HepG2 (cell line): ENCODE measurements at regions not wholly inside any gene's neighbourhood (a gene's known extent, or its start where the extent isn't known, plus 50 kb on each side); places are given as distances from the start of the nearest gene placed in this dataset.

Experiments used
- ATAC-seq: fragments of 200-7000 bp; cut with Tn5 transposase; 3 replicates; pipeline ENCODE4 v1.9.1; 2020; ENCODE audit warnings: mild to moderate bottlenecking, moderate library complexity
- BruUV-seq: library from RNA; stranded (reverse); fragments of 400-500 nt; replicated peaks from 2 replicates; lab custom pipeline; 2021; lab: Mats Ljungman, UMichigan
- CTCF ChIA-PET: fragments of 300-600 bp; formaldehyde crosslinking; extraction: SDS; loops from one replicate; lab custom pipeline; 2021; ENCODE audit warnings: low total read pairs, inconsistent platforms, low intra/inter-chr PET ratio; lab: Yijun Ruan, JAX
- POLR2A ChIA-PET: fragments of 350-600 bp; sonication (Branson Sonifier 250); formaldehyde crosslinking; loops from one replicate; lab custom pipeline; 2020; ENCODE audit warnings: antibody characterized with exemption, inconsistent platforms; lab: Yijun Ruan, JAX
- DNase-seq: peaks from one replicate; pipeline ENCODE4 v3.0.0-alpha.2; 2015; ENCODE audit warnings: low spot score
- FAIRE-seq: peaks from 3 replicates; lab custom pipeline; 2011; peaks lifted over from hg19 to GRCh38; lab: Jason Lieb, UNC
- H2AFZ ChIP-seq: one replicate; pipeline ENCODE4 v1.6.1; 2011; ENCODE audit warnings: low read length, inconsistent platforms
- H3K27ac ChIP-seq: fragments of 300-600 bp; 3 replicates; pipeline ENCODE4 v1.8.0; 2011; ENCODE audit warnings: mixed run types, mild to moderate bottlenecking, mixed read lengths, low read length, inconsistent platforms; ENCODE audit not compliant: insufficient read depth; ENCODE audit errors: extremely low read length
- H3K27me3 ChIP-seq, 2 experiments: fragments of 200-600 bp in 1 of 2; 2 replicates in 1 of 2; 3 replicates in 1 of 2; pipeline versions ENCODE4 v1.6.0 to v1.8.0; 2011; ENCODE audit warnings: low read length in 2 of 2, mild to moderate bottlenecking in 2 of 2, moderate library complexity in 2 of 2, inconsistent platforms in 1 of 2; ENCODE audit not compliant: insufficient read depth in 2 of 2, control insufficient read depth in 1 of 2
- H3K36me3 ChIP-seq, 2 experiments: fragments of 200-600 bp in 1 of 2; replicated peaks in 1 of 2; 2 replicates in 1 of 2; 3 replicates in 1 of 2; pipeline versions ENCODE4 v1.5.1 to v1.8.0; 2011; ENCODE audit warnings: low read length in 2 of 2, inconsistent platforms in 1 of 2; ENCODE audit not compliant: insufficient read depth in 2 of 2, control insufficient read depth in 1 of 2
- H3K4me1 ChIP-seq: 2 replicates; pipeline ENCODE4 v1.5.1; 2012; ENCODE audit warnings: low read length, inconsistent platforms; ENCODE audit not compliant: insufficient read depth
- H3K4me2 ChIP-seq: 2 replicates; pipeline ENCODE4 v1.6.0; 2011; ENCODE audit warnings: low read depth, low read length, inconsistent platforms
- H3K4me3 ChIP-seq, 3 experiments: fragments of 200-600 bp in 1 of 3; sonication (generic), shearing (Covaris generic) in 1 of 3; replicated peaks in 1 of 3; 2 replicates each; pipeline ENCODE4 v1.5.1; 2011 to 2016; ENCODE audit warnings: low read length in 3 of 3, inconsistent platforms in 2 of 3, low read depth in 2 of 3, mild to moderate bottlenecking in 2 of 3, control low read depth in 1 of 3, mixed read lengths in 1 of 3; ENCODE audit not compliant: insufficient read depth in 1 of 3
- H3K79me2 ChIP-seq: one replicate; pipeline ENCODE4 v1.6.1; 2011; ENCODE audit warnings: low read length, inconsistent platforms; ENCODE audit not compliant: insufficient read depth
- H3K9ac ChIP-seq: 2 replicates; pipeline ENCODE4 v1.6.0; 2011; ENCODE audit warnings: mild to moderate bottlenecking, low read depth, low read length, inconsistent platforms; ENCODE audit not compliant: insufficient read depth
- H3K9me3 ChIP-seq: 2 replicates; pipeline ENCODE4 v1.5.1; 2012; ENCODE audit warnings: mild to moderate bottlenecking, low read length
- H4K20me1 ChIP-seq: 2 replicates; pipeline ENCODE4 v1.6.0; 2011; ENCODE audit warnings: inconsistent platforms, mild to moderate bottlenecking, low read length, moderate library complexity; ENCODE audit not compliant: insufficient read depth
- ATM ChIP-seq: fragments of 450-650 bp; IDR thresholded peaks from 2 replicates; pipeline ENCODE4 v1.7.1; 2017; ENCODE audit warnings: mild to moderate bottlenecking, borderline replicate concordance
- DNMT1 ChIP-seq: sonication (generic); formaldehyde crosslinking; IDR thresholded peaks from 2 replicates; pipeline ENCODE4 v1.5.1; 2020; ENCODE audit warnings: mild to moderate bottlenecking, missing genetic modification reagents
- HOXA9 ChIP-seq: sonication (generic); formaldehyde crosslinking; IDR thresholded peaks from 2 replicates; pipeline ENCODE4 v1.8.1; 2022; ENCODE audit warnings: missing genetic modification reagents, mild to moderate bottlenecking, moderate library complexity, borderline replicate concordance
- KMT2A ChIP-seq: sonication (generic); formaldehyde crosslinking; IDR thresholded peaks from 2 replicates; pipeline ENCODE4 v1.4.0; 2020; ENCODE audit warnings: missing genetic modification reagents
- MIXL1 ChIP-seq: IDR thresholded peaks from 2 replicates; pipeline ENCODE4 v1.6.1; 2016
- PTBP1 ChIP-seq: fragments of 200-400 bp; formaldehyde crosslinking; IDR thresholded peaks from 2 replicates; pipeline ENCODE4 v1.6.1; 2018; ENCODE audit warnings: low read length, low read depth; ENCODE audit not compliant: poor library complexity, severe bottlenecking
- RAD21 ChIP-seq: fragments of 450-650 bp; formaldehyde crosslinking; IDR thresholded peaks from 2 replicates; pipeline ENCODE4 v1.5.0; 2020; ENCODE audit warnings: mild to moderate bottlenecking
- SOX6 ChIP-seq, 2 experiments: fragments of 450-650 bp in 1 of 2; sonication (generic) in 1 of 2; formaldehyde crosslinking in 1 of 2; IDR thresholded peaks; 2 replicates each; pipeline versions ENCODE4 v1.4.0 to v1.6.1; 2017 to 2020; ENCODE audit warnings: antibody characterized with exemption in 1 of 2, mild to moderate bottlenecking in 1 of 2, missing genetic modification reagents in 1 of 2
- XBP1 ChIP-seq: sonication (generic); formaldehyde crosslinking; IDR thresholded peaks from 2 replicates; pipeline ENCODE4 v1.5.0; 2020; ENCODE audit warnings: missing genetic modification reagents
- WGBS: methylation state at CpG from one replicate; pipeline ENCODE4 v1.1.6; 2017; ENCODE audit warnings: low lambda C conversion rate; 5-methylcytosine and 5-hydroxymethylcytosine counted together
- in situ Hi-C: cut with HindIII; loops from 2 replicates; pipeline ENCODE4 v1.10.0; 2017; ENCODE audit warnings: low pct_unique_long_range_greater_than_20kb; ENCODE audit not compliant: extremely low pct_ligation_motif_present
- intact Hi-C: fragments of 100-400 bp; cut with micrococcal nuclease; formaldehyde crosslinking; loops from one replicate; pipeline ENCODE4 v1.10.0; 2022; ENCODE audit not compliant: unreplicated experiment
- TF ChIP-seq, protein P1 (sequence below): sonication (generic); formaldehyde crosslinking; IDR thresholded peaks from 2 replicates; pipeline ENCODE4 v1.5.0; 2020; ENCODE audit warnings: missing genetic modification reagents
- TF ChIP-seq, protein P2 (sequence below): sonication (generic); formaldehyde crosslinking; IDR thresholded peaks from 2 replicates; pipeline ENCODE4 v1.9.0; 2021; ENCODE audit warnings: missing genetic modification reagents, borderline replicate concordance
- TF ChIP-seq, protein P3 (sequence below): fragments of 450-650 bp; IDR thresholded peaks from 2 replicates; pipeline ENCODE4 v1.6.1; 2017; ENCODE audit warnings: mild to moderate bottlenecking

DNA sequence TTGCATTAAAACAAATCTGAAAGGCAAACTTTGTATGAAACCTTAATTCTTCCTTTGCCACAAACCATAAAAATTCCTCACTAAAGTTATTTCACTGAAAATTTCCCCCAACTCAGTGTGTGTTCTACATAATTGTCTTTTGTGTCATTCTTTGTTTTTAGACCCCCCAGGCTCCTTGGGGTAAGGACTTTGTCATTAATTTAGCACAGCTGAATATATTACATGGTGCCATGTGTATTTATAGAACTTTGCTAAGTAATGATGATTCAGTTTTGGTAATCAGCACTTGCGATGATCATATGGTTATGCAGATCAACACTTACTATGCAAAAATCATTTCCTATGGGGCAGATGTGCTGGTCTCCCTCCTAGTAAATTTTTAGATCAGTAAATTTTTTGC lies 712.1 kb upstream of the MEF2C start:
- H3K4me1 ChIP-seq = no peaks in the 10 kb centered on the region
- no peak overlapping the region for H2AFZ ChIP-seq
- no peak overlapping the region for H3K9ac ChIP-seq
- no peaks in the 10 kb centered on the region for H3K36me3 ChIP-seq
- ChIA-PET POLR2A (no interaction called here), CTCF (no interaction called here)
- H3K9me3 ChIP-seq = peaks cover 11% of the 10 kb centered on the region
- no peak overlapping the region for H3K27ac ChIP-seq
- intact Hi-C loops = no loop called here
- DNase-seq = no peak
- no peaks in the 10 kb centered on the region for H3K27me3 ChIP-seq
- no TSS peak for BruUV-seq
- H3K4me3 ChIP-seq = no peak overlapping the region
- FAIRE-seq = no peak
- H3K4me2 ChIP-seq = no peak overlapping the region
- no peak for TF ChIP-seq SOX6 (IDR thresholded peaks at IDR 0.05)
- no peak for TF ChIP-seq SOX6 (CRISPR knock-in tag; IDR thresholded peaks at IDR 0.05)
- no peak for TF ChIP-seq PTBP1
- TF ChIP-seq RAD21 (CRISPR knock-in tag) = no peak
- no peak for TF ChIP-seq DNMT1 (CRISPR knock-in tag)
- H3K79me2 ChIP-seq = no peaks in the 10 kb centered on the region
- ATAC-seq = no peak
- WGBS = 46% methylated on average over 1 of the region's 1 CpG
- no peaks in the 10 kb centered on the region for H4K20me1 ChIP-seq
- in situ Hi-C loops = no loop called here

DNA sequence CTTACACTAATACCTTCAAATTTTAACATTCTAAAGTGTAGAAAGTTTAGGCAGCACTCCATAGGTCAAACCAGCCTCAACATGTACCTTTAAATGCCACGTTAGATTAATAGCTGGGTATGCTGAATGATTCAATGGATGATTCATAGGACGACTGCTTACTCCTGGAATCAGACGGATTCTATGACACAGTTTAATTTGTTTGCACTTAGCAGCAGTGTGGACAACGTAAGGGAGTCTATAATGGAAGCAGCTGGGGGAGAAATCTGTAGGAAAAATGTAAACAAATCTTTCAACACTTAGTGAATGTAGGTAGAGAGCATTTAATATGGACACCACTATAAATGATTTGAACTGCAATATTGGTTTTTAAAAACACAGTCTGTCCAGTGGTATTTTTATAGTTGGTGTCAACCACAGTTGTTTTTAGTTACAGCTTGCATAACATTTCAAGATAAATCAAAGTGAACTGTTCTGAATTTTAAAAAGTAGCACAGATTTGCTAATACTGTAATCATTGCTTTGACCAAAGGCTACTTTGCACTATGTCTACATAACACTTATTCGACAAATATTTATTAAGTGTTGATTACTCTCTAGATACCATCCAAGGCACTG lies 701.5 kb upstream of the MEF2C start:
- in situ Hi-C loops (no loop called here), intact Hi-C loops (no loop called here)
- ATAC-seq = no peak
- H2AFZ ChIP-seq = no peak overlapping the region
- FAIRE-seq = no peak
- DNase-seq = no peak
- BruUV-seq = no TSS peak
- CTCF ChIA-PET = no interaction called here
- peaks cover 61% of the 10 kb centered on the region for H3K9me3 ChIP-seq
- H4K20me1 ChIP-seq = no peaks in the 10 kb centered on the region
- H3K4me2 ChIP-seq = no peak overlapping the region
- no peak overlapping the region for H3K27ac ChIP-seq
- H3K27me3 ChIP-seq = no peaks in the 10 kb centered on the region
- no peak overlapping the region for H3K4me3 ChIP-seq
- no peaks in the 10 kb centered on the region for H3K36me3 ChIP-seq
- no peaks in the 10 kb centered on the region for H3K79me2 ChIP-seq
- POLR2A ChIA-PET = no interaction called here
- WGBS = 0% methylated on average over 5 of the region's 5 CpGs
- H3K4me1 ChIP-seq = no peaks in the 10 kb centered on the region
- TF ChIP-seq HOXA9 (CRISPR knock-in tag) = no peak
- TF ChIP-seq ATM = no peak
- TF ChIP-seq KMT2A (CRISPR knock-in tag) = no peak
- no peak for TF ChIP-seq MIXL1 (CRISPR knock-in tag)
- TF ChIP-seq, protein P1, sequence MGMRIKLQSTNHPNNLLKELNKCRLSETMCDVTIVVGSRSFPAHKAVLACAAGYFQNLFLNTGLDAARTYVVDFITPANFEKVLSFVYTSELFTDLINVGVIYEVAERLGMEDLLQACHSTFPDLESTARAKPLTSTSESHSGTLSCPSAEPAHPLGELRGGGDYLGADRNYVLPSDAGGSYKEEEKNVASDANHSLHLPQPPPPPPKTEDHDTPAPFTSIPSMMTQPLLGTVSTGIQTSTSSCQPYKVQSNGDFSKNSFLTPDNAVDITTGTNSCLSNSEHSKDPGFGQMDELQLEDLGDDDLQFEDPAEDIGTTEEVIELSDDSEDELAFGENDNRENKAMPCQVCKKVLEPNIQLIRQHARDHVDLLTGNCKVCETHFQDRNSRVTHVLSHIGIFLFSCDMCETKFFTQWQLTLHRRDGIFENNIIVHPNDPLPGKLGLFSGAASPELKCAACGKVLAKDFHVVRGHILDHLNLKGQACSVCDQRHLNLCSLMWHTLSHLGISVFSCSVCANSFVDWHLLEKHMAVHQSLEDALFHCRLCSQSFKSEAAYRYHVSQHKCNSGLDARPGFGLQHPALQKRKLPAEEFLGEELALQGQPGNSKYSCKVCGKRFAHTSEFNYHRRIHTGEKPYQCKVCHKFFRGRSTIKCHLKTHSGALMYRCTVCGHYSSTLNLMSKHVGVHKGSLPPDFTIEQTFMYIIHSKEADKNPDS (CRISPR knock-in tag) = no peak
- TF ChIP-seq, protein P2, sequence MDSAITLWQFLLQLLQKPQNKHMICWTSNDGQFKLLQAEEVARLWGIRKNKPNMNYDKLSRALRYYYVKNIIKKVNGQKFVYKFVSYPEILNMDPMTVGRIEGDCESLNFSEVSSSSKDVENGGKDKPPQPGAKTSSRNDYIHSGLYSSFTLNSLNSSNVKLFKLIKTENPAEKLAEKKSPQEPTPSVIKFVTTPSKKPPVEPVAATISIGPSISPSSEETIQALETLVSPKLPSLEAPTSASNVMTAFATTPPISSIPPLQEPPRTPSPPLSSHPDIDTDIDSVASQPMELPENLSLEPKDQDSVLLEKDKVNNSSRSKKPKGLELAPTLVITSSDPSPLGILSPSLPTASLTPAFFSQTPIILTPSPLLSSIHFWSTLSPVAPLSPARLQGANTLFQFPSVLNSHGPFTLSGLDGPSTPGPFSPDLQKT (CRISPR knock-in tag) = no peak
- TF ChIP-seq, protein P3, sequence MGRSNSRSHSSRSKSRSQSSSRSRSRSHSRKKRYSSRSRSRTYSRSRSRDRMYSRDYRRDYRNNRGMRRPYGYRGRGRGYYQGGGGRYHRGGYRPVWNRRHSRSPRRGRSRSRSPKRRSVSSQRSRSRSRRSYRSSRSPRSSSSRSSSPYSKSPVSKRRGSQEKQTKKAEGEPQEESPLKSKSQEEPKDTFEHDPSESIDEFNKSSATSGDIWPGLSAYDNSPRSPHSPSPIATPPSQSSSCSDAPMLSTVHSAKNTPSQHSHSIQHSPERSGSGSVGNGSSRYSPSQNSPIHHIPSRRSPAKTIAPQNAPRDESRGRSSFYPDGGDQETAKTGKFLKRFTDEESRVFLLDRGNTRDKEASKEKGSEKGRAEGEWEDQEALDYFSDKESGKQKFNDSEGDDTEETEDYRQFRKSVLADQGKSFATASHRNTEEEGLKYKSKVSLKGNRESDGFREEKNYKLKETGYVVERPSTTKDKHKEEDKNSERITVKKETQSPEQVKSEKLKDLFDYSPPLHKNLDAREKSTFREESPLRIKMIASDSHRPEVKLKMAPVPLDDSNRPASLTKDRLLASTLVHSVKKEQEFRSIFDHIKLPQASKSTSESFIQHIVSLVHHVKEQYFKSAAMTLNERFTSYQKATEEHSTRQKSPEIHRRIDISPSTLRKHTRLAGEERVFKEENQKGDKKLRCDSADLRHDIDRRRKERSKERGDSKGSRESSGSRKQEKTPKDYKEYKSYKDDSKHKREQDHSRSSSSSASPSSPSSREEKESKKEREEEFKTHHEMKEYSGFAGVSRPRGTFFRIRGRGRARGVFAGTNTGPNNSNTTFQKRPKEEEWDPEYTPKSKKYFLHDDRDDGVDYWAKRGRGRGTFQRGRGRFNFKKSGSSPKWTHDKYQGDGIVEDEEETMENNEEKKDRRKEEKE = no peak
- no peak for TF ChIP-seq XBP1 (CRISPR knock-in tag)
- no peak overlapping the region for H3K9ac ChIP-seq
